GM18861 (cell line): ENCODE measurements at regions not wholly inside any gene's neighbourhood (a gene's known extent, or its start where the extent isn't known, plus 50 kb on each side); places are given as distances from the start of the nearest gene placed in this dataset.

Experiments
- ATAC-seq: cut with Tn5 transposase; IDR thresholded peaks from one replicate; pipeline ENCODE4 v1.9.1; 2021; ENCODE audit not compliant: unreplicated experiment

DNA sequence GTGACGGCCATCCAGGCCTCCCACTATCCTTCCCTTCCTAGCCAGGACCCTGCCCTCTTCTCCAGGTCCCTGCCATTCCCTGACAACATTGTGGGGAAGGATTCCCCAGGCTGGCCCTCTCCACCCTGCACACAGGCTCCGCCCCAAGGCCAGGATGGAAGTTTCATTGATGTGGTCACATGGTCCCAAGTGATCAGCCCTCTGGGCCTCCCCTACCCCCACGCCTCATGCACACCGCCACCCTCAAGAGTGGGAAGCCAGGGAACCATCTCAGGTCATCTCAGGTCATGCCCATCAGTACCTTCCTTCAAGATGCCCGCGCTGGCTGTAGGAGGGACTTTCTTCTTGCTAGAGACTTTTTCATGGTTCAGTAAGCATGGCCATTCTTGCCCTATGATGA is 514.8 kb upstream of the RAB6C start:
- no peak for ATAC-seq

DNA sequence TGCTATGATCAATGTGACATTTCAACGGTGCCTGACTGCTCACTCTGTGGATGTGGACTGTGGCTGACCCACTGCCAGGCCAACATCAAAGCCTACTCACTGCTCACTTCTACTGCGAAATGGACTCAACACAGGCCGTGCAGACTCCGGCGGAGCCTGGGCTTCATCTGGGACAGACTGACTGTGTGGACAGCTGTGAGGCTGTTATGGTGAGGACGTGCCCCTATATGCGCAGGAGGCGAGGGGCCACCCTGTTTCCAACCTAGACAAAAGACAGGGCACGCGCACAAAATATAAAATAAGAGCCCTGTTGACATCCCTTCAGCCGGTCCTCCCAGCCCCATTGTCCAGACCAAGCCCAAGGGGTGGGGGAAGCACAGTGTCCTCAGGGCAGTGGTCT is 514.4 kb upstream of the RAB6C start:
- no peak for ATAC-seq

DNA sequence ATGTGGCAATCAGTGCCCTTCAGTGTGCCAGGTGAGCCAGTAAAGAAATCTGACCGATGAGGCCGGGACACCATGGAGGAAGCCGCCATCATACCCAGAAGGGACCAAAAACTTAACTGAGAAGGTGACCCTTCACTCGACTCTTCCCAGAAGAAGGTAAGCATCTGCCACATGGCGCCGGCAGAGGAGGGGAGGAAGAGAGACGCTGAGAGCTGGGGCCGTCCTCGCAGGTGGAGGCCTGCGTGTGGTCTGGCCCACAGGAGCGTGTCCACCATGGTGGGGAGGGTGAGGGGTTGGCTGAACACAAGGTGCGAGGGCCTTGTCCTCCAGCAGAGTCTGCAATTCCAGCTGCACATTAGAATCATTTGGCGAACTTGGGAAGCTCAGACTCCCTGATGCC is 513.1 kb upstream of the RAB6C start:
- ATAC-seq: no peak

DNA sequence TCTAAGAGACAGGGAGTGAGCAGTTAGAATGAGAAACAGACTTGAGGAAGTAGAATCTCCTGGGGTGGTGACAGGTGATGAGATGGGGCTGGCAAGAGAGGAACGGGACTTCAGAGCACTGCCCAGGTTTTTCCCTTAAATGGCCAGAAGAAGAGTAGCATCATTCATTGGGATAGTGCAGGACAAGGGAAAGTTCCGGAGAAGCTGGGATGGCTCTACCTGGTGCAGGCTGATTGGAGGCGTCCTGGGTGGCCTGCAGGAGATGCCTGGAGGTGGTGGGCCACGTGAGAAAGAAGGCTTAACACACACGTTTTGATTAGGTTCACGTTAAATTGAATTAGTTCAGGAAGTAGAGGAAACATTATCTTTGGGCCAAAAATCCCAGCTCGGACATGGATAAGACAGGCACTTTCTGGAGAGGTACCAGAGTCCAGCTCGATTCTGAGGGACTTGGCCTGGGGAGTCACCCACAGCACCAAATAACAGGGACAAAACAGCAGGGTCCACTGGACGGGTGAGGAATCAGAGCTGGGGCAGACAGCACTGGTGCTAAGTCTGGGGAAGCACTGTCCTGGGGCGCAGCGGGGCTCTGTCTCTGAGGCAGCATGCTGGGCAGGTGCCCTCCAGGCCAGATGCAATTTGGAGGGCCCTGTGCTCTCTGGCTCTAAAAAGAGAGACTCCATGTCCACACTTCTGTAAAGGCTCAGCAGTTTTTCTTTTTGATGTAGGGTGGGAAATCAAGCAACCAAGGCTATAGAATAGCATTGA is 512.3 kb upstream of the RAB6C start:
- no peak for ATAC-seq

DNA sequence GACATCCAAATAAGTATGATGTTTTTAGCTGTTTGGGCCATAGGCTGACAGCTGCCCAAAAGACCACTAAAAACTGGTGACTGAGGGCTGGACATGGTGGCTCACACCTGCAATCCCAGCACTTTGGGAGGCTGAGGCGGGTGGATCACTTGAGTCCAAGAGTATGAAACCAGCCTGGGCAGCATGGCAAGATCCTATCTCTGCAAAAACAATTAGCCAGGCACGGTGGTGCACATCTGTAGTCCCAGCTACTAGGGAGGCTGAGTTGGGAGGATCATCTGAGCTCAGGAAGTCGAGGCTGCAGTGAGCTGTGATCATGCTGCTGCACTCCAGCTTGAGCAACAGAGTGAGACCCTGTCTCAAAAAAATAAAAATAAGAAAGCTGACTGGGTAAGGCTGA is 511.5 kb upstream of the RAB6C start:
- no peak for ATAC-seq

DNA sequence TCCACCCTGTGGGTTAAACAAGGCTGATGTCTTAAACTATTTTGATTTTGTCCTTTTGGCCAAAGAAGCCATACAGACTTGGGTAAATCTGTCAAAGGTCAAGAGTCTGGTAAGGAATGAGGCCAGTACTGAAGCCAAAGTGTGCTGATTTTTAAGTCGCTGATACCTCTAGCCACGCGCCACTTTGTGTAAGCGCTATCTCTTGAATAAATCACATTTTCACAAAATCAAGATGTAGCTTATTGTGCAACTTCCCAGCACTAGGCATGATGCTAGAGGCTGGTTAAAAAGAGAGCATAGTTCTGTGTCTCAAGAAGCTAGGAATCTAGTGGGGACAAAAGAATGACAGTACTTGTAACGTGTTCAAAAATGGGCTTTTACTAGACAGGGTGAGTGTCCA is 510.6 kb upstream of the RAB6C start:
- no peak for ATAC-seq

DNA sequence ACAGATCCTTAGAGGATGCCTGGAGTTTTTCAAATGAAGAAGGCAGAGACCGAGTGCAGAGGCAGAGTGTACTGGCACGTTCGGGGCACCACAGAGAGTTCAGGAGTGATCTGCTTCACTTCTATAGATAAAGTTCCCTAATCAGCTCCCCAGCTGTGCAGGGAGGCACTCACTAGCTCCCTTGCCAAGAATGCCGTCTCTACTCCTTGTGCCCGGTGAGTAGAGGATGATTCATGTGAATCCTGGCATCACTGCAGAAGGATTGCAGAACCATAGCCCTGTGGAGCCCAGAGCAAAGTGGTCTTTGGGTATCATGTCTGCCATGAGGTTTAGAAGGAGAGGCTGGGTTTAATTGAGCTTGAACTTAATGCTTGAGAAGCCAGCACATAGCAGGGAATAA is 510.1 kb upstream of the RAB6C start:
- ATAC-seq: no peak

DNA sequence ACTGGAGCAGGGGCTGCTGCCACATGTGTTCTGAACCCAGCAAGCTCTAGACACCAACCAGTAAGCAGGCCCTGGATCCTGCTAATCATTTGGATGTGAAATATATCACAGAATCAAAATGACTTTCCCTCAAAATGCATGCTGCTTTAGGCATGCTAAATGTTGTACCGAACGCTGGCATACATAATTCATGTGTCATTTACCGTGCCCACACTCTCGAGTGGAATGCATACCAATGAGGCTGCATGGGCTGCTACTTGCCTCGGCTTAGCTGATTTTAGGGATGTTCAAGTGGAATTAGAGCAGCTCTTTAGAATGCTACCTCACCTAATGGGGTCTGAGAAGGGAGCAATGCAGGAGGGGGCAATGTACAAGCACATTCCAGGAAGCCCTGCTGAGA is 509.6 kb upstream of the RAB6C start:
- ATAC-seq: no peak

DNA sequence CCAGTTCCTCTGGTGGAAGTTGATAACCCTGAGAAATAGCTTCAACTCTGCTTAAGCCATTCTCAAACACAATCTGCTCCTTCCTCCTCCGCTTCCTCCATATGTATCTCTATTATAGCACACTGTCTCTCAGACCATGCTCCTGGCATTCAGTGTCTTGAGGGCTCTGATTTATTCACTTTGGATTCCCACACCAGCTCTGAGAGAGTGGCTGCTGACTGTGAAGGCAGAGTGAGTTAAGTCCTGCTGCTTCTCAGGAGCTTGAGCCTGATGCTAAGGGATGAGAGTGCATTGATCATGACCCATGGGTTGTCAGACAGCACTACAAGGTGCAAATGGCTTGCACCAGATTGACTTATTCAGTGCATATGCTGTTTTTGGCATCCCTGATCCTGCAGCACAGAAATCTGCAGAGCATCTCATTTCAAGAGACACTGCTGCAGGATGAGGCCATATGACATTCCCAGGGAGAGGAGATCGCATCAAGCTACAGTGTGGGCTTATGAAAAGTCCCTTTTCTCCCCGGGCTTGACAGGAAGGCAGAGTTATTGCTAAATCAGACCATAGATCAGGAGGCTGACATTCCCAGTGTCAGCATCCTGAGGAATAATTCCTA is 500.5 kb upstream of the RAB6C start:
- no peak for ATAC-seq

DNA sequence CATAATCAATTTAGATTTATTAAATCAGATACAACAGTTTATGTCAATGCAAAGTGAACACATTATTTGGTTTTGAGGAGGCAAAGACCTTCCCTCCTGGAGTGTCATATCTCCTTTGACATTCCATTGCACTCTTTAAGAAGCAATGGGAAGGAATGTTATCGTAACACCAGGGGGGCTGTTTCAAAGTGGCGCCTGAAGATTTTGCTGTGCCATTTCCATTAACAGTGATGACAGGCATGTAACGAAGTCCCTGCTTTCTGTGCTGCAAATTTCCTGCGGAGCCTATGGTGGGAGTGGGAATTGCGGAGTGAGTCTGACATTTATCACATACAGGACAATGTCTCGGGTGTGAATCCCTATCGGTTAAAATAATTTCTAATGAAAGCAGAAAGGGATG is 499.6 kb upstream of the RAB6C start:
- ATAC-seq: no peak

DNA sequence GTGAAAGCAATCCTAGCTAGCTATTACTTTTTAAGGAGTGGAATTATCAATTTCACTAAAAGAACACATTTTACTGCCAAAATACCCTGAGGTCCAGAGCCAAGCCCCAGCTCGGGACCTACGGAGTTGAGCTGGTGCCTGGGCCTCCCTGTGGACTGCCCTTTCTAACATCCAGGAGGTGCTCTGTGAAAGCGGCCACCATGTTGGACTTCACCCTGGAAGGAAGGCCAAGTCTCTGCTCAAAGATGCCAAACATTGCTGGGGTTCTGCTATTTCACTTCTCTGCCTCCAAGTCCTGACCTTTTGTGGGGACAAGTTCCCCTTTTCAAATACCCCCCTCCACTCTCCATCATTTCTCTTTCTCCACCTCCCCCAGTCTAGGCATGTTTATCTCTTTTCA is 498.7 kb upstream of the RAB6C start:
- ATAC-seq: no peak

DNA sequence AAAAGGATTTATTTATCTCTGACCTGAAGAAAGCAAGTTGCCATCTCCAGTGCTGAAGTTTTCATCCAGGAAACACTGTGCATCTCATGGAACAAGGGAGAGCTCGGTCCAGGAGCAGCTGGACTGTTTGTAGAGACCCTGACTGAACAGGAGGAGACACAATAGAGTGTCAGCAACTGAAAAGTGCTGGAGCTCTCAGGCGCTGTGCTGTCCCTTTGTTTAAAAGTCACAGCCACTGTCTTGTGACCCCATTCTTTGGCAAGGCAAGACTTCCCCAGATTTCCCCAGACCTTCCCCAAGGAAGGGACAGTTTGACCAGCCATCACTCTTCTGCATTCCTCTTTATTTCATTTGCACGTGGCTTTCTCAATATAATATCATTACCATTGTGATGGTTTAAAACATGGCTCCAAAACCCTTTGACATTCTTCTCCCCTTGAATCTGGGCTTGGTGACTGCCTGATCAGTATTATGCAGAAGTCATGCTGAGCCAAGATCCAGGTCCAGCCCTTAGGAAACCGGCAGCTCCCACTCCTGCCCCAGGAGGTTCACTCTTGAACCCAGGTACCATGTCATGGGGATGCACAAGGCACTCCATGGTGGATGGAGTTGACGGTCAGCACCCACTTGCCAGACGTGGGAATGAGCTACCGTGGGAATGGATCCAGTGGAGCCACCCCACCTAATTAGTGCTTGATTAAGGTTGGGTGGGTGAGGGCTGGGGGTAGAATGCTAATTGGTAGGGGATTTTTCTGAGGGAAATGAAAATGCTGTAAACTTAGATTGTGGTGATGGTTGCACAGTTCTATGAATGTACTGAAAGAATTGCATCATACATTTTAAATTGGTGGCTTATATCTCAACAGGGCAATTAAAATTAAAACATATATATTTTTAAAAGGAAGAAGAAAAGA is 497.9 kb upstream of the RAB6C start:
- ATAC-seq: no peak

DNA sequence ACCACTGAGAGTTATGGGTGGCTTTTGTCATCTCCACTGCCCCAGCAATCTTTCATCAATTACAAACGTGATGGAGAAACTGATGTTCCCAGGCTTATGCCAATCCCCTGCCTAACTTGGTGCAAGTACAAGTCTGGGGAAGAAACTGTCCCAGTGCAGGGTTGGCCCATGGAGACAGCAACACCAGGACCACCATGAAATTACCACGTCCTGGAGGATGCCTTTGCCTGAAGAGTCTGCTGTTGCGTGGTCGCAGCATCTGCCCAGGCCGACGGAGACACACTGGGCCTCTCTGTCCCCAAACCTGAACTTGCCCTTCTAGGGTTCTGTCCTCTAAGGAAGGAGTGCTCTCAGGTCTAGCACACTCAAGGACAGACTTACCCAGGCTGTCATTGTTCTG is 496.8 kb upstream of the RAB6C start:
- ATAC-seq: no peak

DNA sequence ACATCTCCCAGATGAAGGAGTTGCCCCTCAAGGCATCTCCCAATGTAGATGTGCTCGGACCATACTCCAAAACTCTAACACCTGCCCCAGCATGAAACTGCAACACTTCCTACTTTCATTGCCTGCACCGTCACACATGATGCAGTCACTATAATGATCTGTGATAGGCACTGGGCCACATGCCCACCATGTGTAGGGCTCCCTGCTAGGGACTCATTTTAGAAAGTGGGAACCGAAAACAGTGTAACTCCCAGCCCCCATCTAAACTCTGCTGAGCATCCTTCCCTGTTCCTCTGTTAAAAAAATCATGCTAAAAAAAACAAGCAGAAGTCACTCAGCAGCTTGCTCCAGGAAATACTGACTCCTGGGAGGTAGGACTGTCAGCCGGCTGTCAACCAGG is 496.1 kb upstream of the RAB6C start:
- peak; percentile 83 for ATAC-seq

DNA sequence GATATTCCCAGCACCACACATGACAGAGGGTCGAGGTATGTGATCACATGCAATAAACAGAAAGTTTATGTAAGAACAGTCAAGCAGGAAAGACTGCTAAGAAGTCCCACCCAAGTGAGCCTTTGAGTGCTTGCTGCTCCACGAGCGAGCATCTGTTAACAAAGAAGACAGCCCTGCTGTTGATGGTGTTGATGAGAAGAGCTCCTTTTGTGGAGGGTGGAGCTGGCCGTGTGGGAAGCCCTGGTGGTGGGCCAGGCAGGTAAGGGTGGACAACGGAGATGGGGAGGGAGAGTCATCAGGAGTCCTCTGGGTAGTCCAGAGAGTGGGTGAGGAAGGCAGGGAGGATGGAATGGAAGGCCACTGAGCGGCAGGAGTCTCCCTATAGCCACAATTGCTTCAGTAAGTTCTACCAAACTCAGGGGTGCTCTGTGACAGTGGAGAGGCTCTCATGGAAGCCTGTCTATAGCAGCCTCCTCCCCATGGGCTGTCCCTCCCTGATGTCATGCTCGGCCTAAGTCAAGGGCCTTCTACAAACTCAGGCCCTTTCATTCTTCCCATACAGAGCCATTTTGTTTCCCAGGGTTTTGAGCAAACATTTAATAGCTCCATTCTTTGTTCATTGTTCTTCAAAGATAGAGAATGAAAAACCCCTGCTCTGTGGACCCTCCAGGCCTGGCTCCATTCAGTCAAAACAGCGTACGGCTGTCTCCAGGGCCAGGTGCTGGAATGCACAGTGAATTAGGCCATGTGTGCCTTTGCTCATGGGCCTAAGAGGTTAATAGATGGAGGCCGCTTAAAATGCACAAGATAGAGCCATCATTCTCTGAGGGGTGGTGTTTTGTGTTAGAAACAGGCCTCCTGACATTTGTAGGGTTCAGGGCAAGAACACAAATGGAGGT is 494.2 kb upstream of the RAB6C start:
- no peak for ATAC-seq

DNA sequence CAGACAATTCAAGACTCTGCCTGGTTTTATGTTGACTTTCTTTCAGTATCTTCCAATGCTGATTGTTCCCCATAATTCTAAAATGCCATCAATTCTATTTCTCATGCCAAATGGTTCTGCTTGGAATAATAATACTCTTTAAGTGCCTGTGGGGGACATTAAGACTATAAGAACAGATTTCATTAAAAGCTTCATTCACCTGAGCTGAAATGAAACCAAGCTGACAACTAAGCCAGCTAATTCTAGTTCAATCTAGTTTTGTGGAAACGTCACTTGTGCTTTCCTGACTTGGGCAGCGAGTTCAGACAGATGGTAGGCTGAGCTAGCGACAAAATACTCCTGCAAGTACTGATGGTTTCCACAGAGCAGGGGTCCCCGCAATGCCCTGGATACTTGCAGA is 491.1 kb upstream of the RAB6C start:
- ATAC-seq: no peak

DNA sequence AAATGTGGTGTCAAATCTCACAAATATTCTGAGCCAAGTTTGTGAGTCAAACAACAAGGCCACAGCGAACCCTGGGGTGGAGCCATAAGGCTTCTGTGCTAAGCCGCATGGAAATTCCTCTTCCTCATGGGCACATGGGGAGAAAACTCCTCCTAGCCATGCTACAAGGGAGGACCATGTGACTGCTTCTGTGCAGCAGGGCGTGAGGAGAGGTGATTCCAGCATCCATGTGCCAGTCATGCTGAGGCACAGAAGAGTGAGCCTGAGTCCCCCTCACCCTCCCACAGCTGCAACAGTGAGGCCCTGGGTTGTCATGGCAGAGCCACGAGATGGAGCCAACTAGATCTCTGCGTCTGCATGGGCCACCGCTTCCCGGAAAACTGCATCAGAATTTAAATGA is 488.8 kb upstream of the RAB6C start:
- ATAC-seq: no peak

DNA sequence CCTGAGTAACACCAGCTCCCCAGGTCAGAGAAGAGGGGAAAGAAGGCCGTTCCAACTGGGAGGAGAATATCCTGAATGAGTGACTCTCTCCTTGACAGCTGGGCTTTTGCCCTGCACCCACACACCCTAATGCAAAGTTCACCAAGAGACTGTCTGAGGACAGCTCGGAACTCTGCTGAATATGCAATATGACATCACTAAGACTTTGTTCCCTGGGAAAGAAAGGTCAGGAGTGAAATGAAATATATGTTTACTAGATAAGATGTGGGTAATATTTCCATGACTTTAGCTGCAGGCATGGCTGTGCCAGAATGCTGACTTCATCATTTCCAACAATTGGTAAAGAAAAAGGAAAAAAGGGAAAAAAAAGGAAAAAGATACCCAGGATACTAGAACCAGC is 488.2 kb upstream of the RAB6C start:
- no peak for ATAC-seq

DNA sequence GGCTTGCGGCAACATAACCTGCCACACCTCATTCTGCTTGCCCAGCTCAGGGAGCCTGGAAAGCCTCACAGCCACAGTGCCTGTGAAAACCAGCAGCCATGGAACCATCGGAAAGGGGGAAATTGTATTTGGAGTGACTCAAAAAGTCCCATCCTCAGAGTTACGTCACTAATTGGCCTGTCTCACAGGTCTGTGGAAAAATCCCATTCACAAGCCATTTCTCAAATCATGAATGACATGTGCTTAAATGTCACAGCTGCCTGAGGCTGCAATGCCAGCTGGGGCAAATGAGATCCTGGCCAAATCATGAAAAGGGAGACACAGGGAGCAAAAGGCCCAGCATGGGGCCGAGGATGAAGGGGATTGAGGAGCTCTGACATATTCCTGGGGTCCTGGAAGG is 486.9 kb upstream of the RAB6C start:
- no peak for ATAC-seq

DNA sequence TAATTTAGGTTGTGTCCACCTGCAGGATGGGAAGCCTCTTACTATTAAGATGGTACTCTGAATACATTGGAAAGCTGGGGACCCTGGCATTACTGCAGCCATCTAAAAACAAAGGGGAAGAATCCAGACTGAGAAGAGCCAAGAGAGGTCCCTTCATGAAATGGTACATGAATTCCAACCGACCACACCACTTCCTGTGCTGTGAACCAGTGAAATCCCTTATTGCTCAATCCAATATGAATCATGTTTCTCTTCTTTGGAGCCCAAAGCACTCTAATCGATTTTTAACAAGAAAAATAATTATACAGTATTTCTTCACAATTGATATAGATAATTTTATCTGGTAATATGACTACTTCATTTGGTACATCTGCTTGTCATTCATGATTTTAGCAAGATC is 479.7 kb upstream of the RAB6C start:
- no peak for ATAC-seq

DNA sequence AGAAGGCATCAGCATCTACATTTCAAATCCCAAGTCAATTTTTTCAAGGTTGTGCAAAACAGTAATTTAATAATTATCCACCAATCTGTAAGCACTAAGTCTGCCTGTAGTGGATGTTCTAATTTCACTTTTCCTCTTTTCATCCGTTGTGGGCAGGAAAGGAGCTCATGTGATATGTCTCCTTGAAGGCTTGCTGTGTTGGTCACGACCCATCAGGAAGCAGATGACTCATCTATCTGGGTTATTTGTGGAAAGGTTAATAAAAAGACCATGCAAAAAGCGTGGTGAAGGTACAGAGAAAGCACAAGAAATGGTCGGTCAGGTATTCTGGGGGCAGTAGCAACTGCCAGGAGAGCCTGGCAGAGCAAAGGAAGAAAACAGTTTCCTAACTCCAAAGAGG is 476.7 kb upstream of the RAB6C start:
- no peak for ATAC-seq
